SIG-M5 treated with dmso at 0.1 percent for 504 hours (cell line): ENCODE measurements at regions not wholly inside any gene's neighbourhood (a gene's known extent, or its start where the extent isn't known, plus 50 kb on each side); places are given as distances from the start of the nearest gene placed in this dataset.

ENCODE experiments used
- DNase-seq: peaks from one replicate; lab custom pipeline; 2025; ENCODE audit not compliant: unreplicated experiment; lab: John Stamatoyannopoulos, UW

DNA sequence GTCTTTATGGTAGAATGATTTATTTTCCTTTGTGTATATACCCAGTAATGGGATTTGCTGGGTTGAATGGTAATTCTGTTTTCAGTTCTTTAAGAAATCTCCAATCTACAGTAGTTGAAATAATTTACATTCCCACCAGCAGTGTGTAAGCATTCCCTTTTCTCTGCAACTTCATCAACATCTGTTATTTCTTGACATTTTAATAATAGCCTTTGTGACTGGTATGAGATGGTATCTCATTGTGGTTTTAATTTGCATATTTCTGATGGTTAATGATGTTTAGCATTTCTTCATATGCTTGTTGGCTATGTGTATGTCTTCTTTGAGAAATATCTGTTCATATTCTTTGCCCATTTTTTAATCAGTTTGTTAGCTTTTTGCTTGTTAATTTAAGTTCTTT is 901.2 kb downstream of the METTL15 start:
- no peak for DNase-seq

DNA sequence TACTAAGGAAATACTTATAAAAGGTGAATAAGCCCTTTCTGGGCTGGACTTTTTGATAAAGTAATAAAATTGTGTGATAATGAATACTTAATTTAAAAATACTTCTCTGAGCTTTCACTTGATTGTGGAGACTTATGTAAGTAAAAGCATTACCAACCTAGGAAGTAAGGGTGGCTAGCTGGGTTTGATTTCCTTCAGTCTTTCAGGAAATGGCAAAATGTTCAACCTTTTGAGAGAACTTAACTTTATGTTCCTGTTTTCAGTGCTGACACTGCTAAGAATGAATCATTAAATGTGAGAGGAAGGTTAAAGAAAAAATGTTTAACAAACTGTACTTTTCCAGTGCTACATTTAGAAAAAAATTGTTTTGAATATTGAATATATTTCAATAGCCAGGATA is 900.3 kb downstream of the METTL15 start:
- no peak for DNase-seq

DNA sequence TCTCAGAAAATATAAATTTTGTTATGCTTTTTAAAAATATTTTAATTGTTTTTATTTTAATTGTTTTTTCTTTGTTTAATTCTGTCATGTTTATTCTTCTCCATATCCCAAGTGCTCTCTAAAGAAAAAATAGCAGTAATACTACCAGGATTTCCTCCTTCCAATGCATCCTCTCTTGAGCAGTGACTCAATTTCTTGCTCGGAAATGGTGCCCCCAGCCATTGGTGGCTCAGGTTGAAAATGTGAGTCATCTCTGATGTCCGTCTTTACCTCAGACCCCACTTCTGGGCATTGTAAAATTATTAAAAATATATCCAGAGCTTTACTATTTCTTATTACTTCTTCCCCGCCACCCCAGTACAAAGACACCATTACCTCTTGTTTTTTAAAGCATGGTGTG is 898.5 kb downstream of the METTL15 start:
- DNase-seq: no peak

DNA sequence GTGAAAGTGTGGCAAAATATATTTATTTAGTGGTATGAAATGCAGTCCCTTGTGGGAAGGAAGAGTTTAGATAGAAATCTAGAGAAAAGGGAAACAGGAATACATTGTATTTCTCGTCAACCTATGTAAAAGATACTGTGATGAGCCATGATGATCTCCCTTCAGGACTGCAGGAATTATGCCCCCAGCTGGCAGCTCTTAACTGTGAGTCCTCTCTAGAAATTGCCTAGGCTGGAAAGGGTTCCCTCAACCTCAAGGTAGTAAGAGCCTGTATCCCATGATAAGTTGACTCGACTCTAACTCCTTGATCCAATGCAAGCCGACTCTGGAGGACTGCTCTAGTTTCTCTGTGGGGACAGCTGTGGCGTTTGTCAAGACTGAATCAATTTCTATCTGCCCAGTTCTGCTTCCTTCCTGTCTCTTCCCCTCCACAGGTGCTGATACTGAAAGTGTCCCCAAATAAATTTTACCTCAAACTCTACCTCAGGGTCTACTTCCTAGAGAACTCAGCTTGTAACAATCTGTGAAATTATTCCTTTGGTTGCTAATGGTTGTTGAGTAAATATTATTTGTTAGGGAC is 897.3 kb downstream of the METTL15 start:
- no peak for DNase-seq

DNA sequence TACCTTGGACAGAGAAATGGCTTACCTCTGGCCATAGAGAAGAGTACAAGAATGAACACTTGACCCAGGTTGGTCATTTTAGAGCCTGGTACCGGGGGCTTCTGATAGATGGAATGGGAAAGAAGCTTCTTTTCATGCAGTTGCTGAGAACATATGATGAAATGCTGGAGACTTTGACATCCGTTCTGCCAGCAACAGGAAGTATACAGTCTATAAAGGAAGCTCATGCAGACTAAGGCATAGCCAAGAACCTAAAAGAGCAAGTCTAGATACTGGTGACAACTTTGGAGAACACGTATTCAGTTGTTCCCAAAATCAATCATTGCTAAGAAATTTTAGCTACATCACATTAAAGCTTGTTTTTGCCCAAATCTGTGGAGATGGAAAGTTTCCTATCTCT is 894.6 kb downstream of the METTL15 start:
- no peak for DNase-seq

DNA sequence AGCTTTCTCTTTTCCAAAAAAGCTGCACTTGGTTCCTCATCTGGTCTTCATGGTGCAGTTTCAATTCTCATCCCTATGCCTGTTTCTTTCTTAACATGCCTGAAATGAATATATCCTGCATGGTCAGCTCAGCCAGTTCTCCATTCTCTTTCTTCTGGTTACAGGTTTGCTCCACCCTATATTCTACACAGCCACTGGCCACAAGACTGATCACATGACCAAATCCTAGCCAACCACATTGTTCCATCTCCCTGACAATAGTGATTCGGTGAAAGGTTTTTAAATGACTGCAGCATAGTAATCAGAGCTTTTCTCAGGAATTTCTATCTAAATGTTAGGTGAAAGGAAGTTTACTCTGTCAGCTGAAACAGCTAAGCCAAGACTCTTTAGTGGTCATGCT is 891.4 kb downstream of the METTL15 start:
- DNase-seq: no peak

DNA sequence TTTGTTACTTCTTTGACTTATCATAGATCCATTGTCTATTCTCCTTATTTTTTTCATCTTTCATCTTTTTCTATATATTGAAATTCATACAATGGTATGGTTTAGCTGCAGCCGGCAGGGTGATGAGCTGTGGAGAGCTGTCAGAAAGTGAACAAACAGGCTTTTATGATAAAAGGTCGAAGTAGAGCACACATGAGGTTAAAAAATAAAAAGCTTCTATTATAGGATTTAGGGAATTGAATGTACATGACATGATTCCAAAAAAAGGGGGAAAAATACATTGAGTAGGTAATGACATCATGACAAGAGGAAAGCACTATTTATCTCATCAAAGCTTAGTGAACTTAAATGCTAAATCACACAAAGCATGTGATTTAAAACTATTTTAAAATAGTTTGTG is 884.8 kb downstream of the METTL15 start:
- DNase-seq: no peak

DNA sequence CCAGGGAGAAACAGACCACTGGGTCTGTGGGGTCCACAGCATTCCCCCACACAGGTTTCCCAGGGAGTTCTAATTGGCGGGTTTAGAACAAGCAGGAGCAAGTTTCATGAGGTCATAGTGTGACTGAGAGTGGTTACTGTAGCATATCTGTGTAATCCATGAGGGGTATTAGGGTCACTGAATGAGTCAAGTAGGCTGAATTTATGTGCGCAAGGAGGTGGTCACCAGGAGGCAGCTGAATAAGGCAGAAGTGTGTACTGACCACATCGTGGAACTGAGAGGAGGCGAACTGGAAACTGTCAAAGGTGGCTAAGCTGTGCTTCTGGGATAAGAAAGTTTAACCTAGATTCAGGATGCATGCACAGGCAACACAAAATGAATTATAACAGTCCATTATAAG is 876.0 kb downstream of the METTL15 start:
- DNase-seq: no peak

DNA sequence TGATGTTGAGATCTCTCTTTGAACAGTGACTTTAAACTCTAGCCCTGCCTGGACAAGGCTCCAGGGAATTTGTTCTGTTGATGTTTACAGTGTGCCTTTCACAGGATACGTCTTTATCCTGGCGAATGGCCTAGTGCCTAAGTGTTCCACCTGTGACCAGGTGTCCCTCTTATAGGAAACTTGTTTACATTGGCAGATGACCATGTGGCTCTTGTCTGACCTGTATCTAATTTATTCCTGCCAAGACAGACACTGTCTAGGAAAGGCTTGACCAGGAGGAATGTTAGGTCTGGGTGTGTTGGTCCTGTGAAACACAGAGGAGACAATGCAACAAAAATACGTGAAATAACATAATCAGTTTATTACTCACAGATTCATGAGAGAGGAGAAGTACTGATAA is 875.6 kb downstream of the METTL15 start:
- no peak for DNase-seq

DNA sequence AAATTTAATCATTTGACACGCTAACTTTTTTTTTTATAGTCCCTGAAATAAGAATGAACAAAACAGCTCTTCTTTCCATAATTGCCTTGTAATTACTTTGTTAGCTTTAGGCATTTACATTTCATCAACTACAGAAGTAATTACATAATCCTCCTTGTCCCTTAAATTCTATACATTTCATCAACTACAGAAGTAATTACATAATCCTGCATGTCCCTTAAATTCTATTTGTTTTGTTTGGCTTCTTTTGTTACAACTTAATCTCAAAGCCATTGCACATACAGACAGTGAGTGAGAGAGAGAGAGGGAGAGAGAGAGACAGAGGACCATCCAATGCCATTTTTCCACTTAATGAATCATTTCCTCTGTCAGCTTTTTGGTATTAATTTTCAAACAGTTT is 873.2 kb downstream of the METTL15 start:
- no peak for DNase-seq

DNA sequence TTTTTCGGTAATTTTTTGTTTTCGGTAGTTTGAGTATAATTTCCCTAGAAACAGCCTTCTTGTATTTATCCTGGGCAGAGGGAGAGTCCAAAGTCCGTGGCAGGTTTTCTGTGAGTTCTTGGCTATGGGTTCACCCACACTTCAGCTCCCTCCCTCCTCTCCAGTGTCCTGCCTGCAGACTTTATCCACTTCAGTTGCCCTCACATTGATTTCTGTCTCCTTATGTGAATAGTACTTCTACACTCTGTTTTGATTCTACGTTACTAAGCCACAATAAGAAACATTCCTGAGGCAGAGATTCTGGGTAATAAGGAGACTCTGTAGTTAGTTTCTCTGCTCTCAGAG is 868.6 kb downstream of the METTL15 start:
- no peak for DNase-seq

DNA sequence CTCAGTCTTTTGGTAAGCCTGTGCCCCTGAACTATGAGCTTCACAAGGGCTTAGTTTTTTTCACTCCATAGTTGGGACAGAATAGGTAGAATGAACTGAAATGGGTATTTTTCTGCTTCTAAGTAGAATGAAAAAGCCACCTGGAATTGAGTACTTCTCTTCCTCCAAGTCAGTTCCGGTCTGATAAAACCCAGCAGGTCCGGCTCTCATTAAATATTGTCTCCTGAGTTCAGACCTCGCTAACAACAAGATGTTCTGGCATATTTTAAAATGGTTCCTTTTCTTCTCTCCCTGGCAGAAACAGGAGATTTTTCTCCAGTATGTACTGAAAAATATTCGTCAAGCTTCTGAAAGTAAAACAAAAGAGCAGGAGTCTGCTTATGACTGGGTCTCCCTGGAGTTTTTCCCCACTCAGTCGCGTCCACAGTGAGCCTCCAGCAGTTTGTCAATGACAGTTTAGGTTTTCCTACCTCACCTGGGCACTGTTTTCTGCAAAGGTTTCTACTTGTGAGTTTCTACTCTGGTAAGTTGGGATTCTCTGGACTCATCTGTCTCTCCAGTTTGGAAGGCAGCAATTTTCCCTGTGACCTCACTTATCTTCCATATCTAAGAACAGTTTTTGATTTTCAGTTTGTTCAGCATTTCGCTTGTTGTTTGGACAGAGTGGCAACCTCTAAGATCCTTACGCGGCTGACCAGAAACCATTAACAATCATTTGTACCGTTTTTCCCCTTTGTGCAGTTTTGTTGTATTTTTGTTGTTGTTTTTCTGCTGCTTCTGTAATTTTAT is 868.0 kb downstream of the METTL15 start:
- DNase-seq: no peak

DNA sequence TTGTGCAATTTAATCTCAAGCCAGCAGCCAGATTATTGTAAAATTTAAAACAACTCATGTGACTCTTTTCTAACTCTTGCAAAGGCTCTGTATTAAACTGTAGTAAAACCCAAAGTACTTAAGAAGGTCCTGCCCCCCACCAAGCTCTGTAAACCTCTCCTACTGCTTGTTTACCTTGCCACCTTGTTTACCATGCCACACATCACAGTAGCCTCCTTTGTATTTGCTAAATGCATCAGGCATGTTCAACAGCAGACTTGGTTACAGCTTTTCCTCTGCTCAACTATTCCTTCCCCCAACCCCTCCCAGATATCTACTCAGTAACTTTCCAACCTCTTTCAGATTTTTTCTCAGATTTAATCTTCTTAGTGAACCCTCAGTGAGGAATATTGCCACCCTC is 861.6 kb downstream of the METTL15 start:
- DNase-seq: no peak

DNA sequence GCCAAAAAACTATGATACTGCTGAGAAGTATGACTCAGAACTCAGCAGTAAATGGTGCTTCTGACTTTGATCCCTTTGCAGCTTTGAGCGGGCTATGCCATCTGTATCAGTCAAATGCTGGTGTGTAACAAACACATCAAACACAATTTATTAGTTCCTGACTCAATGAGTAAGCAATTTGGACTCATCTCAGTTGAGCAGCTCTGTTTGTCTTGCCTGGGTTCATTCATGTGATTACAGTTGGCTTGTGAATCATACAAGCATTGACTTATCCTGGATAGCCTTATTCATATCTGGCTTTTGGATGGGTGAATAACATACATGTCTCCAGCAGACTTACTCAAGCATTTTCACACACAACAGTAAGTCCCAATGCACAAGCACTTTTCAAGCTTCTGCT is 858.8 kb downstream of the METTL15 start:
- DNase-seq: no peak

DNA sequence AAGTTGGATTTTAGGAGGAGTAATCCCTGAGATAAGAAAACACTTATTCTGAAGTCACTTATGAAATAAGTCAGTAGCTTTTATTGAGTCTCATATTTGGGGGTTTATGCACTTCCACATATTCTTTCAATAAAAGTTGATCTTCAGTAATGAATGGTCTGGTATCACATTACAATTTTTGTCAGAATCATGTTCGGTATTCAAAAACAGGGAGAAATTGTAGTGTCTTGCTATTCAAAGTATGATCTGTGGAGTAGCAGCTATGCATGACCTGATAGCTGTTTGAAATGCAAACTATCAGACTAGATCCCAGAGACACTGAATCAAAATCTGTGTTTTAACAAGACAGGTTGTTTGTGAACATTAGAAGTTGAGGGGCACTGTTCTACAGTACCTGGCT is 857.6 kb downstream of the METTL15 start:
- DNase-seq: no peak

DNA sequence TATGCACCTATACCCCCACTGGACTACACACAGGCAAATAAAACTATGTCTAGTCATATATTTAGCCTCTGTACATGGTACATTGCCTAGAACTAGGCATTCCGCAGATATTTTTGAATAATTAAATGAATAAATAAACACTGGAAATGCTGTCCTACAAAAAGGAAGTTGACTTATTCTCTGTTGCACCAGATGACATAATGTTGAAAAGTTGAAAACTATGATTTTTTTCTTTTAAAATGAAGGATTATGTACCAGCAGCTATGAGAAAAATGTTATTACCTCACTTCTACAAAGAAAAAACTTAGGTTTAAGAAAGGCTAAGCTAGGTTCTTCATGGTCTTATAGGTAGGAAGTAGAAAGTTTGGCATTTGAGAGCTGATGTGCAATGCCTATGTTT is 856.6 kb downstream of the METTL15 start:
- DNase-seq: no peak

DNA sequence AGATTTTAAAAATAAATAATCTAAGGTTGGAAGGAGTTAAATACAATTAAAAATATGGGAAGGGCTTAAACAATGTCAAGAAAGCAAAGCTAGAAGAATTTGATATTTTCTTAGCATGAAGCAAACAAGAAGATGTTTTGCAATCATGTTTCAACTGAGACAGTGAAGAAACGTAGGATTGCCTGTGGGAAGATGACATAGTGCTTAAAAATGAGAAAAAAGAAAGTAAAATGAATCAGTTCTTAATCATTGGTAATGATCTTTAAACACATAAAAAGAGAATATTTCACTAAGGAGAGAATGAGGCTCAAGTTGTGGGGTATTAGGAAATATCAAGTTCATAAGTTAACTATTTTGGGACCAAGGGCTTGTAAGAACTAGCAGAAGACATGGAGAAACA is 855.0 kb downstream of the METTL15 start:
- DNase-seq: no peak

DNA sequence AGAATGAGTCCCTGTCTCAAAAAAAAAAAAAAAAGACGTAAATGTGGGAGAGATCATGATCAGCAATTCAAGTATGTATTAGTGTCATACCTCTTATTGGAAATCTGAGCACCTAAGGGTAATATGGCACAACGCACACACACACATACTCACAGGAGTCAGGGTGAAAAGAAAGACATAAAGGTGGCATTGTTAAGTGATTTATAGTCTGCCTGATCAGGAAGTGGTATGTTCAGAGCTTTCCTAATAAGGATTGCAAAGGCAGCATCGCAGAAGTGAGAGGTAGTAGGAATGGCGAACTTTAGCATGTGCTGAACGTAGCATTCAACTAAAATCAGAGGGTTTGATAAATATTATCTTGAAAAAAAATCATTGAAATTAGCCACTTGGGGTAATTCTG is 854.3 kb downstream of the METTL15 start:
- no peak for DNase-seq

DNA sequence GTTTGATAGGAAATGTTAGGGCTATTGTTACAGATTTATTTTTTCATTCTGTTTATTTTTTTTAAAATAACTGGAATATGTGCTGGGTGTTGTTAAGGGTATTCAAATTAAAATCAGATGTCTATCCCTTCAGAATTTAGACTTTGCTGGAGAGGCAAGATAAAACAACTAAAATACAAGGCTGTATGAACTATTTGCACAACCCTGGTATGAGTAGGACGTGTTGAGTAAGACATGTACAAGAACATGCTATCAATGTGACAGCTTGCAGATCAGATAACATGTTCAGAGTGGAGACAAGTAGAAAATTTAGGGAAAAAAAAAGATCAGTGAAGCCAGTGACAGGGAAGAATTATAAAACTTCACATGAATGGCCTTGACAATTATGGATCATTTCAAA is 853.5 kb downstream of the METTL15 start:
- no peak for DNase-seq

DNA sequence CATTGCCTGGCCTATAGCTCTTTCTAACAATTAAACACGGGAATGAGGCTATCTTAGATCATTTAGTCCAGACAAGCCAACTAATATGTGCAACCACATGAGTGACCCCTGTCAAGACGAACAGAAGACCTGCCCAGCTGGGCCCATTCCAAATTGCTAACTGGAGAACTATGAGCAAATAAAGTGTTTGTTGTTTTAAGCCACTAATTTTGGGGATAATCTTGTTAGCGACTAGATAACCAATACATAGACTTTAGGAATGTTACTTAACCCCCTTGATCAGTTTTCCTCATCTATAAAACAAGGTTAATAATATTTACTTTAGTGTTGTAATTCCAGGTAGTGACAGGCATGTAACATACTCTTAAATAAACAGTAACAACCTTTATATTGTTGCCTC is 848.3 kb downstream of the METTL15 start:
- no peak for DNase-seq

DNA sequence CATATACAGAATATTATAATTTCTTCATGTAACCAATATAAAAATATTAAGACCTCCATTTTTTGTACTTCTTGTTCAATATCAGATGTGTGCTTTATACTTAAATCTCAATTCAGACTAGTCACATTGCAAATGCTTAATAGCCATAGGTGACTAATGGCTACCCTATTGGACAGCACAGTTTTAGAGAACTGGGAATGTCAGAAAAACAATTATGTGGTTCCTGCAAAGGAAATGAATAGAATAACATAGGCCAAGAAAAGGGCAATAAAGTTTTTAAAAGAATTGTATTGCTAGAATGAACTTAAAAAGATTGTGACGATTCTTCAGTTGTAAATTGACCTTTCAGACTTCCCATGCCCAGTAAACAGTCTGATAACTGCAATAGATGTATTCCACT is 843.0 kb downstream of the METTL15 start:
- no peak for DNase-seq

DNA sequence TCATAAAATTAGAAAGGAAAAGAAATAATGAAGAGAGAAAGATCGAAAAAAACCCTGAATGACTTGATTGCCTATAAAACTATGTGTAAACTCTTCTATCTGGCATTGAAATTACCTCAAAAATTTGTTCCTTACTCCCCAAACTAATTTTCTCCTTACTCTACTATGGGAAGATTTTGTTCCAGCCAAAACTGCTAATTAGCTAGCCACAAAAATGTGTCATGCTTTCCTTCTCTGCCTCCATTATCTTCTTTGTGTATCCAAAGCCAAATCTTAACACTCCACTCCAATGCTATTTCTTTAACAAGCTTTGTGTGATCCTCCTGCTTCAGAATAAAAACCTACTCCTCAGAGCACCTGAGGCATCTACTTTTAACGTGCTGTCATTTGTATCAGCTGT is 831.2 kb downstream of the METTL15 start:
- no peak for DNase-seq

DNA sequence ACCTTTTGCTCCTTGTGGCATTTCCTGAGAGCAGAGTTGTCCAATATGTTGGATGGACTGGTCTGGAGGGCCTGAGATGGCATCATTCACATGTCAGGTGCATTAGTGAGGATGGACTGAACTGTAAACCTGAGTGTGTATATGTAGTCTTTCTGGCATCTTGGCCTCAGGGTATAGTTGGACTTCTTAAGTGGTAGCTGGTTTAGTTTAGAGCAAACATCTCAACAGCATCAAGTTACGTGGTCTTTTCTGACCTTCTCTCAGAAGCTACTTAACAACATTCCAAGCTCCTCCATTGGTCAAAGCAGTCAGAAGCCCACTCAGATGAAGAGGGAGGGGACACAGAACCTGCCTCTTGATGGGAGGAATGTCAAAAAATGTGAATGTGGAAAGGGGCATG is 829.9 kb downstream of the METTL15 start:
- no peak for DNase-seq
